ENCODE measurements at regions not wholly inside any gene's neighbourhood (a gene's known extent, or its start where the extent isn't known, plus 50 kb on each side); places are given as distances from the start of the nearest gene placed in this dataset.

DNA sequence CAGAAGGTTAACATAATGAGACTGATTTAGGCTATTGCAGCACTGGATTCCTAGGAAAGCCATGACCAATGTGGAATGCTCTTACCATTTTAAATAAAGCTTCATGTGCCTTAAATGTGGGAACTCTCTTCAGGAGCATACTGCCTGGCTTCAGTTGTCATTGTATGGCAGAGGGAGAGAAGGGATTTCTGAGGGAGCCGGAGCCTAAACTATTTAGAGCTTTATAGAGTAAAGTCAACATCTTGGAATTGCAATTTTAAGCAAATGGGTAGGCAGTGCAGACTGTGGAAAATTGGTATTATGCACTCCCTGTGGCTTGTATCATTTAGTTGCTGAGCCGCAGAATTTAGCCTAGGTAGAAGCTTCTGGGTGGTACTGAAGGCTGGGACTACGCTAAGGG lies 2041.4 kb downstream of the PCDH9 start:
- TF ChIP-seq, protein P1, sequence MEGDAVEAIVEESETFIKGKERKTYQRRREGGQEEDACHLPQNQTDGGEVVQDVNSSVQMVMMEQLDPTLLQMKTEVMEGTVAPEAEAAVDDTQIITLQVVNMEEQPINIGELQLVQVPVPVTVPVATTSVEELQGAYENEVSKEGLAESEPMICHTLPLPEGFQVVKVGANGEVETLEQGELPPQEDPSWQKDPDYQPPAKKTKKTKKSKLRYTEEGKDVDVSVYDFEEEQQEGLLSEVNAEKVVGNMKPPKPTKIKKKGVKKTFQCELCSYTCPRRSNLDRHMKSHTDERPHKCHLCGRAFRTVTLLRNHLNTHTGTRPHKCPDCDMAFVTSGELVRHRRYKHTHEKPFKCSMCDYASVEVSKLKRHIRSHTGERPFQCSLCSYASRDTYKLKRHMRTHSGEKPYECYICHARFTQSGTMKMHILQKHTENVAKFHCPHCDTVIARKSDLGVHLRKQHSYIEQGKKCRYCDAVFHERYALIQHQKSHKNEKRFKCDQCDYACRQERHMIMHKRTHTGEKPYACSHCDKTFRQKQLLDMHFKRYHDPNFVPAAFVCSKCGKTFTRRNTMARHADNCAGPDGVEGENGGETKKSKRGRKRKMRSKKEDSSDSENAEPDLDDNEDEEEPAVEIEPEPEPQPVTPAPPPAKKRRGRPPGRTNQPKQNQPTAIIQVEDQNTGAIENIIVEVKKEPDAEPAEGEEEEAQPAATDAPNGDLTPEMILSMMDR (conservative IDR thresholded peaks at IDR 0.05): no peak
- no peak for TF ChIP-seq ZFX (IDR thresholded peaks at IDR 0.05)

All from C4-2B (cell line).